ENCODE measurements at regions not wholly inside any gene's neighbourhood (a gene's known extent, or its start where the extent isn't known, plus 50 kb on each side); places are given as distances from the start of the nearest gene placed in this dataset.
A peak's percentile ranks its signal among the peaks of the same experiment; 100 is the strongest.

DNA sequence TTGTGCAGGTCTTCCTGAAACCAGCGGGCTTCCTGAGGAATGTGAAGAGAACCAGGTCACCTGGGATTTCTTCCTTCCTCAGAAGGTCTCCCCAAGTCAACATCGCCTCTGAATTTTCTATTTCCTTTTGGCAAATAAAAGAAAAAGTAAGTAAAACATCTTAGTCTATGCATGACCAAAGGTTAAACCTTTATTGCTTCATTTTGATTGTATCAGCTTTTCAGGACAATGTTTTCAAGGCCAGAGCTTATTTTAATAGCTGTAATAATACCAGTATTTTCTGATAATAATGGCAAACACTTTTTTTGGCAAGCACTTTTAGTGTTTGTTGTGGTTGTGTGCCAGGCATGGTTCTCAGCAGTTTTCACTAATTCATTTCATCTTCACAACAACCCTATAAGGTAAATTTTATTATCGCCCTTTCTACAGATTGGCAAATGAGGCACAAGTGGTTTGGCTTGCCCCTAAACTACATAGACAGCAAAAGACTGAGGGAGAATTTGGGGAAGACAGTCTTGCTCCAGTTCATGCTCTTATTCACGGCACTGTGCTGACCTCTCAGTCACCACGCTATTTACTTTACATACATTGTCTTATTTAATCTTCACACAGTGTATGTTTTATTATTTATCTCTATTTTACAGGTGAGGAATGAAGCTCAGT, 110.4 kb downstream of the RPL22L1 start:
- TF ChIP-seq CTCF (IDR thresholded peaks at IDR 0.05; ENCODE audit: extremely low read depth in 1 of 2, insufficient read depth in 1 of 2, low read depth in 1 of 2, low read length in 2 of 2): no peak
- no peak for TF ChIP-seq POLR2A (IDR thresholded peaks at IDR 0.05; ENCODE audit: low read depth, low read length)
- no peak for TF ChIP-seq EZH2 (IDR thresholded peaks at IDR 0.05; ENCODE audit: borderline replicate concordance, low read depth, low read length, severe bottlenecking)
- peak; percentile 31 for TF ChIP-seq GATA2 (IDR thresholded peaks at IDR 0.05; ENCODE audit: insufficient read depth, insufficient read length, low read depth, low read length)
- no peak for TF ChIP-seq JUN (IDR thresholded peaks at IDR 0.05; ENCODE audit: borderline replicate concordance, insufficient read depth, insufficient read length, low read depth)
- peak; percentile 47 for TF ChIP-seq POLR2AphosphoS5 (IDR thresholded peaks at IDR 0.05; ENCODE audit: insufficient read depth, low read depth, low read length)
- no peak for TF ChIP-seq MYC (IDR thresholded peaks at IDR 0.05; ENCODE audit: low read depth, low read length)
- no peak for TF ChIP-seq MAX (IDR thresholded peaks at IDR 0.05; ENCODE audit: insufficient read depth, insufficient read length)
- TF ChIP-seq FOS (IDR thresholded peaks at IDR 0.05; ENCODE audit: borderline replicate concordance, insufficient read depth, low read length): no peak
